ENCODE measurements at regions not wholly inside any gene's neighbourhood (a gene's known extent, or its start where the extent isn't known, plus 50 kb on each side); places are given as distances from the start of the nearest gene placed in this dataset.

- intact Hi-C loops (cut with DNase I) = no loop called here
- ATAC-seq (ENCODE audit: low FRiP score) (no peak), DNase-seq (no peak)
- peaks cover 0 to 1% of the 10 kb centered on the region in 2 donors for H3K27me3 ChIP-seq (ENCODE audit: control insufficient read depth in 1 of 2, insufficient read depth in 2 of 2, low read length in 1 of 2)
- peaks cover 0 to 2% of the 10 kb centered on the region in 2 donors for H3K4me1 ChIP-seq (ENCODE audit: control insufficient read depth in 1 of 2, insufficient read depth in 2 of 2, low read length in 2 of 2)
- WGBS, 2 donors = 68 to 78% methylated on average over 2 of the region's 2 CpGs
- H3K4me3 ChIP-seq (ENCODE audit: low read length in 2 of 2) = no peak overlapping the region
- no peaks in the 10 kb centered on the region for H3K36me3 ChIP-seq (ENCODE audit: control insufficient read depth in 1 of 2, insufficient read depth in 2 of 2, low read length in 1 of 2)
- no peaks in the 10 kb centered on the region for H3K9me3 ChIP-seq (ENCODE audit: control insufficient read depth, low read length)
- no peak overlapping the region for H3K27ac ChIP-seq (ENCODE audit: low read depth in 1 of 2, low read length in 2 of 2)
These were observed 85.4 kb upstream of the KLF12 start for GRCh38 chr13:74219566-74219965.

GRCh38 chr13:74218291-74218690, 84.1 kb upstream of the KLF12 start:
- no peak for ATAC-seq (ENCODE audit: low FRiP score)
- intact Hi-C loops (cut with DNase I) = no loop called here
- Histone ChIP-seq H3K36me3 (ENCODE audit: control insufficient read depth in 1 of 2, insufficient read depth in 2 of 2, low read length in 1 of 2) (no peaks in the 10 kb centered on the region), H3K27me3 (ENCODE audit: control insufficient read depth in 1 of 2, insufficient read depth in 2 of 2, low read length in 1 of 2) (peaks cover 0 to 1% of the 10 kb centered on the region in 2 donors), H3K4me3 (ENCODE audit: low read length in 2 of 2) (no peak overlapping the region), H3K4me1 (ENCODE audit: control insufficient read depth in 1 of 2, insufficient read depth in 2 of 2, low read length in 2 of 2) (peaks cover 0 to 2% of the 10 kb centered on the region in 2 donors), H3K9me3 (ENCODE audit: control insufficient read depth, low read length) (no peaks in the 10 kb centered on the region), H3K27ac (ENCODE audit: low read depth in 1 of 2, low read length in 2 of 2) (no peak overlapping the region)
- DNase-seq = no peak
- 94 to 95% methylated on average over 7 of the region's 7 CpGs for whole genome bisulfite sequencing, 2 donors

GRCh38 chr13:74217811-74218210, 83.6 kb upstream of the KLF12 start:
- WGBS, 2 donors = 62 to 77% methylated on average over 1 of the region's 1 CpG
- ATAC-seq (ENCODE audit: low FRiP score) = no peak
- no peak overlapping the region for H3K27ac ChIP-seq (ENCODE audit: low read depth in 1 of 2, low read length in 2 of 2)

GRCh38 chr13:74215420-74215819, 81.2 kb upstream of the KLF12 start:
- no peak for ATAC-seq (ENCODE audit: low FRiP score)
- WGBS, 2 donors = 84 to 88% methylated on average over 2 of the region's 2 CpGs

More at GRCh38 chr13:74217811-74218210, 83.6 kb upstream of the KLF12 start:
- Histone ChIP-seq H3K36me3 (ENCODE audit: control insufficient read depth in 1 of 2, insufficient read depth in 2 of 2, low read length in 1 of 2) (no peaks in the 10 kb centered on the region), H3K4me1 (ENCODE audit: control insufficient read depth in 1 of 2, insufficient read depth in 2 of 2, low read length in 2 of 2) (peaks cover 0 to 2% of the 10 kb centered on the region in 2 donors), H3K4me3 (ENCODE audit: low read length in 2 of 2) (no peak overlapping the region), H3K27me3 (ENCODE audit: control insufficient read depth in 1 of 2, insufficient read depth in 2 of 2, low read length in 1 of 2) (peaks cover 0 to 1% of the 10 kb centered on the region in 2 donors), H3K9me3 (ENCODE audit: control insufficient read depth, low read length) (no peaks in the 10 kb centered on the region)
- intact Hi-C loops (cut with DNase I) = no loop called here
- no peak for DNase-seq

GRCh38 chr13:74214321-74214720, 80.1 kb upstream of the KLF12 start:
- DNase-seq (no peak), ATAC-seq (ENCODE audit: low FRiP score) (no peak)
- intact Hi-C loops (cut with DNase I) = loop anchor here in 1 of 2 donors (5.0 kb wide), 1 partner anchor 77 kb away; no protein-coding TSS in a partner anchor
- H3K9me3 ChIP-seq (ENCODE audit: control insufficient read depth, low read length) = no peaks in the 10 kb centered on the region
- 92 to 94% methylated on average over 5 of the region's 5 CpGs for WGBS, 2 donors
- no peak overlapping the region for H3K4me3 ChIP-seq (ENCODE audit: low read length in 2 of 2)
- no peaks in the 10 kb centered on the region for H3K27me3 ChIP-seq (ENCODE audit: control insufficient read depth in 1 of 2, insufficient read depth in 2 of 2, low read length in 1 of 2)
- peaks cover 2% of the 10 kb centered on the region in 2 donors for H3K4me1 ChIP-seq (ENCODE audit: control insufficient read depth in 1 of 2, insufficient read depth in 2 of 2, low read length in 2 of 2)
- no peaks in the 10 kb centered on the region for H3K36me3 ChIP-seq (ENCODE audit: control insufficient read depth in 1 of 2, insufficient read depth in 2 of 2, low read length in 1 of 2)
- no peak overlapping the region for H3K27ac ChIP-seq (ENCODE audit: low read depth in 1 of 2, low read length in 2 of 2)

More at GRCh38 chr13:74215420-74215819, 81.2 kb upstream of the KLF12 start:
- Histone ChIP-seq H3K27me3 (ENCODE audit: control insufficient read depth in 1 of 2, insufficient read depth in 2 of 2, low read length in 1 of 2) (no peaks in the 10 kb centered on the region), H3K9me3 (ENCODE audit: control insufficient read depth, low read length) (no peaks in the 10 kb centered on the region), H3K4me3 (ENCODE audit: low read length in 2 of 2) (no peak overlapping the region), H3K36me3 (ENCODE audit: control insufficient read depth in 1 of 2, insufficient read depth in 2 of 2, low read length in 1 of 2) (no peaks in the 10 kb centered on the region), H3K4me1 (ENCODE audit: control insufficient read depth in 1 of 2, insufficient read depth in 2 of 2, low read length in 2 of 2) (peaks cover 2% of the 10 kb centered on the region in 2 donors), H3K27ac (ENCODE audit: low read depth in 1 of 2, low read length in 2 of 2) (no peak overlapping the region)
- intact Hi-C loops (cut with DNase I) = no loop called here
- no peak for DNase-seq

GRCh38 chr13:74210693-74211393, 76.6 kb upstream of the KLF12 start:
- intact Hi-C loops (cut with DNase I) = loop anchor here in 1 of 2 donors (5.0 kb wide), 1 partner anchor 74 kb away; no protein-coding TSS in a partner anchor
- Histone ChIP-seq H3K4me3 (ENCODE audit: low read length in 2 of 2) (no peak overlapping the region), H3K36me3 (ENCODE audit: control insufficient read depth in 1 of 2, insufficient read depth in 2 of 2, low read length in 1 of 2) (no peaks in the 10 kb centered on the region), H3K27ac (ENCODE audit: low read depth in 1 of 2, low read length in 2 of 2) (peak overlapping the region; percentile 86 to 99), H3K27me3 (ENCODE audit: control insufficient read depth in 1 of 2, insufficient read depth in 2 of 2, low read length in 1 of 2) (no peaks in the 10 kb centered on the region), H3K4me1 (ENCODE audit: control insufficient read depth in 1 of 2, insufficient read depth in 2 of 2, low read length in 2 of 2) (peaks cover 2 to 6% of the 10 kb centered on the region in 2 donors), H3K9me3 (ENCODE audit: control insufficient read depth, low read length) (no peaks in the 10 kb centered on the region)
- 2 to 5% methylated on average over 4 of the region's 4 CpGs for WGBS, 2 donors
- DNase-seq = peak in 1 of 2 donors; percentile 55
- ATAC-seq (ENCODE audit: low FRiP score) = peak; percentile 93

GRCh38 chr13:74206855-74207254, 72.7 kb upstream of the KLF12 start:
- intact Hi-C loops (cut with DNase I) = loop anchor here in 1 of 2 donors (2.0 kb wide), 1 partner anchor 72 kb away; the partner anchor contains the start of gene KLF12
- H3K4me3 ChIP-seq (ENCODE audit: low read length in 2 of 2) = no peak overlapping the region
- ATAC-seq (ENCODE audit: low FRiP score) (no peak), DNase-seq (no peak)
- H3K4me1 ChIP-seq (ENCODE audit: control insufficient read depth in 1 of 2, insufficient read depth in 2 of 2, low read length in 2 of 2) = peaks cover 5 to 6% of the 10 kb centered on the region in 2 donors
- H3K36me3 ChIP-seq (ENCODE audit: control insufficient read depth in 1 of 2, insufficient read depth in 2 of 2, low read length in 1 of 2) = no peaks in the 10 kb centered on the region
- no peak overlapping the region for H3K27ac ChIP-seq (ENCODE audit: low read depth in 1 of 2, low read length in 2 of 2)
- H3K9me3 ChIP-seq (ENCODE audit: control insufficient read depth, low read length) = no peaks in the 10 kb centered on the region
- no peaks in the 10 kb centered on the region for H3K27me3 ChIP-seq (ENCODE audit: control insufficient read depth in 1 of 2, insufficient read depth in 2 of 2, low read length in 1 of 2)
- WGBS, 2 donors = 99 to 100% methylated on average over 1 of the region's 1 CpG

- intact Hi-C loops (cut with DNase I) = loop anchor here in 1 of 2 donors (2.0 kb wide), 1 partner anchor 71 kb away; the partner anchor contains the start of gene KLF12
- Histone ChIP-seq H3K4me3 (ENCODE audit: low read length in 2 of 2) (no peak overlapping the region), H3K36me3 (ENCODE audit: control insufficient read depth in 1 of 2, insufficient read depth in 2 of 2, low read length in 1 of 2) (no peaks in the 10 kb centered on the region), H3K27me3 (ENCODE audit: control insufficient read depth in 1 of 2, insufficient read depth in 2 of 2, low read length in 1 of 2) (no peaks in the 10 kb centered on the region), H3K4me1 (ENCODE audit: control insufficient read depth in 1 of 2, insufficient read depth in 2 of 2, low read length in 2 of 2) (peaks cover 5 to 6% of the 10 kb centered on the region in 2 donors), H3K9me3 (ENCODE audit: control insufficient read depth, low read length) (no peaks in the 10 kb centered on the region), H3K27ac (ENCODE audit: low read depth in 1 of 2, low read length in 2 of 2) (no peak overlapping the region)
- WGBS, 2 donors = 5% methylated on average over 2 of the region's 2 CpGs
- no peak for DNase-seq
- no peak for ATAC-seq (ENCODE audit: low FRiP score)
These were observed 71.9 kb upstream of the KLF12 start for GRCh38 chr13:74206061-74206561.

- Histone ChIP-seq H3K27ac (ENCODE audit: low read depth in 1 of 2, low read length in 2 of 2) (no peak overlapping the region), H3K4me1 (ENCODE audit: control insufficient read depth in 1 of 2, insufficient read depth in 2 of 2, low read length in 2 of 2) (peaks cover 2 to 6% of the 10 kb centered on the region in 2 donors), H3K4me3 (ENCODE audit: low read length in 2 of 2) (no peak overlapping the region), H3K9me3 (ENCODE audit: control insufficient read depth, low read length) (no peaks in the 10 kb centered on the region), H3K36me3 (ENCODE audit: control insufficient read depth in 1 of 2, insufficient read depth in 2 of 2, low read length in 1 of 2) (no peaks in the 10 kb centered on the region), H3K27me3 (ENCODE audit: control insufficient read depth in 1 of 2, insufficient read depth in 2 of 2, low read length in 1 of 2) (no peaks in the 10 kb centered on the region)
- intact Hi-C loops (cut with DNase I) = no loop called here
- ATAC-seq (ENCODE audit: low FRiP score) (no peak), DNase-seq (no peak)
- 35 to 39% methylated on average over 2 of the region's 2 CpGs for WGBS, 2 donors
These were observed 71.1 kb upstream of the KLF12 start for GRCh38 chr13:74205313-74205690.
